Psoas muscle (tissue), 7 donors: ENCODE measurements at regions not wholly inside any gene's neighbourhood (a gene's known extent, or its start where the extent isn't known, plus 50 kb on each side); places are given as distances from the start of the nearest gene placed in this dataset.

Experiments
- ATAC-seq, 4 donors: fragments of 200-7000 bp; cut with Tn5 transposase; one replicate each; pipeline ENCODE4 v1.9.1; 2020; ENCODE audit warnings: moderate library complexity in 3 of 4, mild to moderate bottlenecking in 2 of 4
- DNase-seq, 2 donors: peaks; one replicate each; pipeline ENCODE4 v3.0.0-alpha.2; 2020
- H3K27ac ChIP-seq: fragments of 200-600 bp; one replicate; pipeline ENCODE4 v1.8.0; 2022
- H3K27me3 ChIP-seq, 3 donors: fragments of 200-600 bp in 1 of 3; one replicate each; pipeline versions ENCODE4 v1.6.1 to v1.8.0; 2013 to 2022; ENCODE audit warnings: low read length in 2 of 3, mild to moderate bottlenecking in 2 of 3, moderate library complexity in 1 of 3; ENCODE audit not compliant: insufficient read depth in 3 of 3
- H3K36me3 ChIP-seq, 2 donors: fragments of 200-600 bp in 1 of 2; one replicate each; pipeline versions ENCODE4 v1.6.1 to v1.8.0; 2013 to 2022; ENCODE audit warnings: low read depth in 1 of 2, mild to moderate bottlenecking in 1 of 2, moderate library complexity in 1 of 2; ENCODE audit not compliant: insufficient read depth in 1 of 2
- H3K4me1 ChIP-seq: fragments of 200-600 bp; one replicate; pipeline ENCODE4 v1.8.0; 2022
- H3K4me3 ChIP-seq: fragments of 200-600 bp; one replicate; pipeline ENCODE4 v1.8.0; 2022; ENCODE audit warnings: mild to moderate bottlenecking
- H3K9me3 ChIP-seq: fragments of 200-600 bp; one replicate; pipeline ENCODE4 v1.8.0; 2022
- WGBS, 3 donors: extraction: QIAGEN DNeasy Blood & Tissue Kit; methylation state at CpG; one replicate each; pipeline versions ENCODE4 v1.1.6 to v1.1.7; 2013; 5-methylcytosine and 5-hydroxymethylcytosine counted together
- intact Hi-C, 2 donors: fragments of 100-400 bp; cut with DNase I; formaldehyde crosslinking; loops; one replicate each; pipeline versions ENCODE4 v1.11.0 to v1.14.2; 2022
- TF ChIP-seq, protein P1 (sequence below): fragments of 200-600 bp; IDR thresholded peaks from one replicate; pipeline ENCODE4 v1.8.0; 2022; ENCODE audit warnings: antibody characterized with exemption
- donor health status: healthy with polysubstance abuse.
- donor health status: DM: no; HTN: no; CAD: no; lungs with moderate emphysema.
- donor health status: Bipolar disorder and iron deficiency.
- donor health status: healthy.
- donor health status: DM: yes; HTN: yes; CAD: no.
- donor health status: DM: no; HTN: no; CAD: no.
- donor health status: DM: yes; HTN: yes; CAD: no.

DNA sequence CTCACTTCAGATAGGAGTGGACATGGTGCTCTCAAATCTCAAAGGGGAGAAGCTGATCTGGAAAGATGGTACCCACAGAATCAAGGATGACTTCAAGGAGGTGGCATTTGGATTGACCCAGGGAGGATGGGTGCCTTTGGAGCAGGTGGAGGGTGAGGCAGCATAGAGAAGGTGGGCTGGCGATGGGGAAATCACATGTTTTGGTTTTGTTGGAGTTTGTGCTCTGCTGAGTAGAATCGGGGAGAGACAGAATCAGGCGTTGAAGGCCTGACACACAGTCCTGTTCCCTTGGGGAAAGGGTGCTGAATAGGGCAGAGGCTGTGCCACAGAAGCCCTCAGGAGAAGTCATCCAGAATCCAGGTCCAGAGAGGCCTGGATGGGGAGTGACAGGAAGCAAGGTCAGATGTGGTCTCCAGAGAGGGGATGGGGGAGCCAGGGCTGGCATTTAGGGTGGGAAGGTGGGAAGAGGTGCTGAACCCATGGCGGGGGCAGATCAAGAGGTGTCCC, 291.1 kb downstream of the GLRX3 start:
- no peaks in the 10 kb centered on the region for H3K9me3 ChIP-seq
- no peak for DNase-seq
- no peaks in the 10 kb centered on the region for H3K36me3 ChIP-seq
- H3K27me3 ChIP-seq, result no peaks in the 10 kb centered on the region
- TF ChIP-seq, protein P1, sequence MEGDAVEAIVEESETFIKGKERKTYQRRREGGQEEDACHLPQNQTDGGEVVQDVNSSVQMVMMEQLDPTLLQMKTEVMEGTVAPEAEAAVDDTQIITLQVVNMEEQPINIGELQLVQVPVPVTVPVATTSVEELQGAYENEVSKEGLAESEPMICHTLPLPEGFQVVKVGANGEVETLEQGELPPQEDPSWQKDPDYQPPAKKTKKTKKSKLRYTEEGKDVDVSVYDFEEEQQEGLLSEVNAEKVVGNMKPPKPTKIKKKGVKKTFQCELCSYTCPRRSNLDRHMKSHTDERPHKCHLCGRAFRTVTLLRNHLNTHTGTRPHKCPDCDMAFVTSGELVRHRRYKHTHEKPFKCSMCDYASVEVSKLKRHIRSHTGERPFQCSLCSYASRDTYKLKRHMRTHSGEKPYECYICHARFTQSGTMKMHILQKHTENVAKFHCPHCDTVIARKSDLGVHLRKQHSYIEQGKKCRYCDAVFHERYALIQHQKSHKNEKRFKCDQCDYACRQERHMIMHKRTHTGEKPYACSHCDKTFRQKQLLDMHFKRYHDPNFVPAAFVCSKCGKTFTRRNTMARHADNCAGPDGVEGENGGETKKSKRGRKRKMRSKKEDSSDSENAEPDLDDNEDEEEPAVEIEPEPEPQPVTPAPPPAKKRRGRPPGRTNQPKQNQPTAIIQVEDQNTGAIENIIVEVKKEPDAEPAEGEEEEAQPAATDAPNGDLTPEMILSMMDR, result no peak
- no peak overlapping the region for H3K4me3 ChIP-seq
- ATAC-seq, result no peak
- WGBS, 3 donors, result 87 to 93% (median 91%) methylated on average over 4 of the region's 4 CpGs
- intact Hi-C loops, result no loop called here
- H3K4me1 ChIP-seq, result no peaks in the 10 kb centered on the region
- H3K27ac ChIP-seq, result no peak overlapping the region

DNA sequence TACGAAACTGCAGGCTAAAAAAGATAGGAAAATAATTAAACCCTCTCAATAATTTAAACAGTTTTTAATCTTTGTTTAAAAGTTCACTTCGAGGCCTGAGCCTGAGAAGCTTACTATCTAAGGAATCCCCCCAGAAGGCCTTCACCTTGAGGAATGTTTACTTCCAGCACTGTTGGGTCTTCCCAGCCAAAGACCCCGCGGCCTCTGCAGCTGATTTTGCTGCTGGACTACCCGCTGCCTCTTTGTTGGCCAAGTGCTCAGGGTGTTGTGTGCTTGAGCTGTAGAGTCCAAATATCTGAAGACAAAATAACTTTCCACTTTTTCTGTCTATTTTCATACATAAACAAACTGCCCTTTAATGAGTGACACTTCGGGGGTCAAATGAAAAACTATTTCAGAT, 292.7 kb downstream of the GLRX3 start:
- H3K27ac ChIP-seq, result no peak overlapping the region
- no peaks in the 10 kb centered on the region for H3K27me3 ChIP-seq
- TF ChIP-seq, protein P1, result no peak
- DNase-seq, result no peak
- H3K9me3 ChIP-seq, result no peaks in the 10 kb centered on the region
- ATAC-seq, result no peak
- H3K4me1 ChIP-seq, result no peaks in the 10 kb centered on the region
- 75 to 82% (median 79%) methylated on average over 6 of the region's 6 CpGs for WGBS, 3 donors
- H3K36me3 ChIP-seq, result no peaks in the 10 kb centered on the region
- intact Hi-C loops, result no loop called here
- no peak overlapping the region for H3K4me3 ChIP-seq

DNA sequence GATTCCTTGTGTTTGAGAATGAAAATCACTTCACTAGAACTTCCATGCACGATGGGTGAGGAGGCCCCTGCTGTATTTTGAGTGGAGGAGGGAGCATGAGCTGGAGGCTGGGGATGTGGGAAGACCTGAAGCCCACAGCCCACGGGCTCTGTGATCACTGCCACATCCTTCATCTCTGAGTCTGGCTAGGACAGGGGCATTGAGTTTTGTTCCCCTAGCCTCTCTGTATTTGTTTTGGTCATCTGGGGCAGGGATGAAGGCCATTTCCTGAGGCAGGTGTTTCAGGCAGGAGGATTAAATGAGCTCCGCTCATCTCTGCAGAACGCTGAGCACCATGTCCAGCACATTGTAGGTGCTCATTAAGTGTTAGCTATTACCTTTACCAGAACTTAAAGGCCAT, 293.6 kb downstream of the GLRX3 start:
- TF ChIP-seq, protein P1, result no peak
- intact Hi-C loops, result no loop called here
- Histone ChIP-seq H3K27me3 (no peaks in the 10 kb centered on the region), H3K36me3 (no peaks in the 10 kb centered on the region), H3K27ac (no peak overlapping the region), H3K4me3 (no peak overlapping the region), H3K4me1 (no peaks in the 10 kb centered on the region), H3K9me3 (no peaks in the 10 kb centered on the region)
- WGBS, 3 donors, result 68 to 73% (median 70%) methylated on average over 4 of the region's 4 CpGs
- DNase-seq (no peak), ATAC-seq (no peak)

DNA sequence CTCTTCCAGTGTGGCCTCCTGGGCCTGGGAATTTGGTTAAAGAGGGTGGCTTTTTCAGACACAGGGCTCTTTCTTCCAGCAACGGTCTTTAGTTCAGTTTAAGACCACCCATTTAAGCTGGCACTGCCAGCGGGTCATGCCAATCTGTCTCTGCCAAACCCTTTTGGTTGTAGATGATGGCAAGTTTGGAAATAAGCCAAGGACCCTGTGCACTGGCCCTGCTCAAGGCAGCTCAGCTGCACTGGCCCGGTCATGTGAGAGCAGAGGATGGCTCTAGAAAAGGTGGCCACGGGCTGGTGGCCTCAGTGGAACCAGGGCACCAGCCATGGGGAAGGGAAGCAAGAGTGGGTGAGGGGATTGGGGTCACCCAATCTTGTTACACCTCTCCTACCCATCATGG, 294.1 kb downstream of the GLRX3 start:
- no peaks in the 10 kb centered on the region for H3K27me3 ChIP-seq
- no peak for ATAC-seq
- intact Hi-C loops, result no loop called here
- H3K27ac ChIP-seq, result no peak overlapping the region
- no peak overlapping the region for H3K4me3 ChIP-seq
- TF ChIP-seq, protein P1, result no peak
- H3K9me3 ChIP-seq, result no peaks in the 10 kb centered on the region
- no peaks in the 10 kb centered on the region for H3K36me3 ChIP-seq
- no peaks in the 10 kb centered on the region for H3K4me1 ChIP-seq
- 73 to 77% (median 76%) methylated on average over 4 of the region's 4 CpGs for WGBS, 3 donors
- DNase-seq, result no peak
